ENCODE measurements at regions not wholly inside any gene's neighbourhood (a gene's known extent, or its start where the extent isn't known, plus 50 kb on each side); places are given as distances from the start of the nearest gene placed in this dataset.

DNA sequence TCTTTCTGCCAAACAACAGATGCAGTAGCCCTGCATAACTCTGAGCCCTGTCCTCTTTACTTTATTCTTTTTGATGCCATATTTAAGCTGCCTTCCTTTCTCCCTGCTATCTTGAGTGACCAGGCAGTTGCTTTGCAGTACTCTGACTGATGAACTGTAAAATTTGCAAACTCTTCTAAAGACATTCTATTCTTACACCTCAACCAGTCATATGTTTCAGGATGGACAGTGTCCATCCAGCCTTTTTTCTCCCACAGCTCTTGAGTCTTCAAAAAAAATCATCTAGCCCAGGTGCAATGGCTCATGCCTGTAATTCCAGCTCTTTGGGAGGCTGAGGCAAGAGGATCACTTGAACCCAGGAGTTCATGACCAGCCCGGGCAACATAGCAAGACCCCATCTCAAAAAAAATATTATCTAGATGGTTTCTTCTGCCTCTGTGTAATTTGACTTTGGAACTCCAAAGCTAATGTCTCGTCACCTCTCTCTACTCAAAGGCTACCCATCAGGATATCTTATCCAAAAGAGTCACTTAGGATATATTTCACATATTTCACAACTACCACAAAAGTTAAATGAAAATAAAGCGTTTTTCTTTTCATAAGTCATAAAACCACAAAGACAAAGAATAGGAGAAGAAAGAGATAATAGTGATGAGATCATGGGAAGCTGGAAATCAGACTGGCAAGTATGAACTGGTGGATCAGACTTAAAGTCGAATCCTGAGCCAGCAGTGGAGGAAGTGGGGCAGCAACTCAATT, 54.6 kb upstream of the IPO9 start:
- DNase-seq = no peak

DNA sequence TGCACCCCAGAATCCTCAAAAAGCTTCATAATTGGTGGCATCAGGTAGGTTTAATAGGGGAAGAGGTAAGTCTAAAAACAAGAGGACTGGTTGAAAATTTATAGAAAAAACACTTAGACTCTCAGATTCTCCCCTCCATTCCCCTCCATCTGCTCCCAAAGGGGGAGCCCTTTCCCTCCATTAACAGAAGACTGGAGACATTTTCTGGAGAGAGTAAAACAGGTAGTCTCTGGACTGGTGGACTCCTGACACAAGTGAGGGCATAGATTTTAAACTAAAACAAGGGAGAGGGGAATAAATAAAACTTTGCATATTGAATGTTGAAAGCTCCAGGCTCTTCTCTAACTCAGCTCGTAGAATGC, 54.0 kb upstream of the IPO9 start:
- no peak for DNase-seq

DNA sequence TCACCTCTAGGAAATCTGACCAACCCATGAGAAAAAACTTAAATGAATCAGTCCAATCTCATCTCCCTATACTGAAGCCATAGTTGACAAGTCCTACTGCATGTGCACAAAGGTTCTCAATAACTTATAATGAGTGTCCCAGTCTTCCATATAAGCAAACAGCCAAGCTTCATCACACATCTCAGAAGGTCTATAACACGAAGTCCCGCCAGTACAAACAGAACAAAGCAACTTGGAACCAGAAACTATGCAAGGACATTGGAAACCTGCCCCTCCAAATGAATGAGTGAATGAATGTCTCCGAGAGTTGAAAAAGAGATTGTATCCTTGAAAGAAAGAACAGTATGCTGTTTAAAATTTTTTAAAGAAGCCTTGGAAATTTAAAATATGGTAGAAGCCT, 53.6 kb upstream of the IPO9 start:
- no peak for DNase-seq

DNA sequence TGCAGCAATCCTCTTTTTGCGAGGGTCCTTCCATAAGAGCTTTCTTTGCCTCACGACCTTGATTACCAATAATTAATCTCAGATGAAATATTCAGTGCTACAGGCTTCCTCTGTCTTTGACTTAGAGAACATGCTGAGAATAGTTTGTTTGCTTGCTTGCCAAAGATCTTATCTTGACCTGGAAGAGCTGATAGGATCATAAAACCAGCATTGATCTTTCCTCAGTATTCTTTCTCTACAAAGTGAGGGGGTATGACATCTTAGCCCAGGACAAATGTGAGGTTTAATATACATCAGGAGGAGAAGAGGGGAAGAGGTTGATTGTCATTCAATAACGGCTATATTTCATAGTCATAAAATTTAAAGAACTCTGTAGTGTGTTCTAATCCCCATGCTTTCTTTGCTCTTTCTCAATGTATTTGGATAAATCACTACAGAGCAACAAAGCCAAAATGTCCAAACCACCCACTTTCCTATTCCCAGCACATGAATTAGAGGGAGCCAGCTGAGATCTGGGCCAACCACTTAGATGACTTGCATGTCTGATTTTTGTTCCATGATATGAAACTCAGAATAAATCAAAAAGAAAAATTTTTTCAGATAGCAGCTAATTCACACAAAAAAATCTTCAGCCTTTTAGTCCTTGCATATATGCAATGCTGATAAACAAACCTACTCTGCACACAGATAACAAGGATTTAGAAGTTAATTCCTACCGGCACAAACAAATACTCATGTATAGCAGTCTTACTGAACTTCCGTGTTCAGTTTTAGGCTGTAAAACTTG, 50.5 kb upstream of the IPO9 start:
- DNase-seq = no peak
